Fibroblast of lung (primary cell): ENCODE measurements at regions not wholly inside any gene's neighbourhood (a gene's known extent, or its start where the extent isn't known, plus 50 kb on each side); places are given as distances from the start of the nearest gene placed in this dataset.

Experiments
- DNase-seq, 2 donors: peaks; one replicate each; pipeline versions ENCODE4 v3.0.0 to v3.0.0-alpha.2; 2010; ENCODE audit warnings: low read depth in 2 of 2
- H2AFZ ChIP-seq: 2 replicates; pipeline ENCODE4 v1.5.1; 2012; ENCODE audit warnings: low read length, control low read depth, inconsistent platforms
- H3K27ac ChIP-seq: 2 replicates; pipeline ENCODE4 v1.5.1; 2011; ENCODE audit warnings: low read length, control low read depth; ENCODE audit not compliant: insufficient read depth
- H3K27me3 ChIP-seq: 2 replicates; pipeline ENCODE4 v1.5.1; 2011; ENCODE audit warnings: mild to moderate bottlenecking, low read length; ENCODE audit not compliant: control insufficient read depth, insufficient read depth
- H3K36me3 ChIP-seq: 2 replicates; pipeline ENCODE4 v1.5.1; 2011; ENCODE audit warnings: low read length; ENCODE audit not compliant: control insufficient read depth, insufficient read depth
- H3K4me1 ChIP-seq: 2 replicates; pipeline ENCODE4 v1.5.1; 2011; ENCODE audit warnings: low read length; ENCODE audit not compliant: control insufficient read depth, insufficient read depth; ENCODE audit errors: extremely low read depth
- H3K4me2 ChIP-seq: 2 replicates; pipeline ENCODE4 v1.5.1; 2011; ENCODE audit warnings: low read length, control low read depth; ENCODE audit not compliant: insufficient read depth; ENCODE audit errors: extremely low read depth
- H3K4me3 ChIP-seq, 4 experiments: fragments of 200-600 bp in 1 of 4; sonication (generic) in 1 of 4; replicated peaks in 1 of 4; 2 replicates each; pipeline ENCODE4 v1.5.1; 2011 to 2016; ENCODE audit warnings: low read length in 4 of 4, low read depth in 3 of 4, mild to moderate bottlenecking in 3 of 4, control low read depth in 2 of 4, inconsistent platforms in 1 of 4, mixed read lengths in 1 of 4; ENCODE audit not compliant: insufficient read depth in 1 of 4; ENCODE audit errors: control extremely low read depth in 1 of 4
- H3K79me2 ChIP-seq: 2 replicates; pipeline ENCODE4 v1.5.1; 2012; ENCODE audit warnings: mild to moderate bottlenecking, low read length, inconsistent platforms; ENCODE audit not compliant: control insufficient read depth, insufficient read depth
- H3K9ac ChIP-seq: 2 replicates; pipeline ENCODE4 v1.5.1; 2011; ENCODE audit warnings: mild to moderate bottlenecking, low read length, control low read depth; ENCODE audit not compliant: insufficient read depth
- H3K9me3 ChIP-seq: 2 replicates; pipeline ENCODE4 v1.5.1; 2012; ENCODE audit warnings: low read depth, low read length; ENCODE audit not compliant: control insufficient read depth, insufficient read depth
- H4K20me1 ChIP-seq: 2 replicates; pipeline ENCODE4 v1.5.1; 2011; ENCODE audit warnings: low read length; ENCODE audit not compliant: control insufficient read depth, insufficient read depth; ENCODE audit errors: extremely low read depth
- EZH2 ChIP-seq: IDR thresholded peaks from 2 replicates; pipeline ENCODE4 v1.5.1; 2012; ENCODE audit warnings: low read length, control low read depth, mild to moderate bottlenecking; ENCODE audit errors: missing control alignments
- TF ChIP-seq, protein P1 (sequence below), 2 donors: IDR thresholded peaks in 1 of 2; conservative IDR thresholded peaks in 1 of 2; 1 replicate in 1 of 2; 2 replicates in 1 of 2; pipeline ENCODE4 v1.5.1; 2011 to 2012; ENCODE audit warnings: low read length in 2 of 2, control low read depth in 1 of 2, inconsistent platforms in 1 of 2, low read depth in 1 of 2, mild to moderate bottlenecking in 1 of 2

DNA sequence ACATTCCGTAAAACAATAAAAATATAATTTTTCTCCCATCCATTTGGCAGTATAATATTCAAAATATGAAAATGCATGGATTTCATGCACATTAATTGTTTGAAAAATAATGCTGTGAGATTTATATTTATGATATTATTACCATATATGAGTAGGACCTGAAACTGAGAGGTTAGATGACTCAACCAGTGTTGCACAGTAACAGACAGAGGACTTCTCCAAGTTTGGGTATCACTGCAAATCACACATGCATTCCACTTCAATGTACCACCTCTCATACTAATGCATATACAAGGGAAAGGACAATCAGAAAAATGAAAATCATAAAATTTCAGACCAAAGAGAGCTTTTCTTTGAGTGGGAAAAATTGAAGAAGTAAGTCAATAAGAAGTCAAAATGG is 269.5 kb downstream of the SOCS6 start:
- H3K9ac ChIP-seq: no peak overlapping the region

DNA sequence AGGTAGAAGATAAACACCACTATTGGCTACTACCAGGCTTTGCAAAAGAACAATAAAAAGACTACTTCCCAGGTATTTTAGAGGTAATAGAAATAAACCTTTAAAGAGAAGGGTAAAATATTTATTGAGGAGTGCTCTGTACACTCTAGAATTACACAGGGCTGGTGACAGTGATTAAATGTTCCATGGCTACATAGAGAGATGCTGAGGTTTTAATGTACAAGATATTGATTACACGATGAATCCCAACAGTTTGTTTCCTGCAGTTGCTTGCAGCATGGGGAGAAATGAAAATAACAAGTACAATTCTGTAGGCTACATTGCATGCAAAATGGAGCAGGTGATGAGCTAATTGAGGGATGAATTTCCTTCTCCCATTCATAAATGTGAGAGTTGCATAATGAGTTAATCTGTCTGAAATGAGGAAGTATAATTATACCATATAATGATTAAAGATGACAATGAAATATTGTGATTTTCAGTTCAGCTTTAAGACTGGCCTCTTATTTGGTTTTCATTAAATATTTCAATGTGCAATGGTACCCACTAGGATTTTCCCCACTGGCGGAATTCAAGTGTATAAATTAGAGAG is 266.1 kb downstream of the SOCS6 start:
- H3K27ac ChIP-seq: no peak overlapping the region
- no peak overlapping the region for H2AFZ ChIP-seq
- TF ChIP-seq, protein P1, sequence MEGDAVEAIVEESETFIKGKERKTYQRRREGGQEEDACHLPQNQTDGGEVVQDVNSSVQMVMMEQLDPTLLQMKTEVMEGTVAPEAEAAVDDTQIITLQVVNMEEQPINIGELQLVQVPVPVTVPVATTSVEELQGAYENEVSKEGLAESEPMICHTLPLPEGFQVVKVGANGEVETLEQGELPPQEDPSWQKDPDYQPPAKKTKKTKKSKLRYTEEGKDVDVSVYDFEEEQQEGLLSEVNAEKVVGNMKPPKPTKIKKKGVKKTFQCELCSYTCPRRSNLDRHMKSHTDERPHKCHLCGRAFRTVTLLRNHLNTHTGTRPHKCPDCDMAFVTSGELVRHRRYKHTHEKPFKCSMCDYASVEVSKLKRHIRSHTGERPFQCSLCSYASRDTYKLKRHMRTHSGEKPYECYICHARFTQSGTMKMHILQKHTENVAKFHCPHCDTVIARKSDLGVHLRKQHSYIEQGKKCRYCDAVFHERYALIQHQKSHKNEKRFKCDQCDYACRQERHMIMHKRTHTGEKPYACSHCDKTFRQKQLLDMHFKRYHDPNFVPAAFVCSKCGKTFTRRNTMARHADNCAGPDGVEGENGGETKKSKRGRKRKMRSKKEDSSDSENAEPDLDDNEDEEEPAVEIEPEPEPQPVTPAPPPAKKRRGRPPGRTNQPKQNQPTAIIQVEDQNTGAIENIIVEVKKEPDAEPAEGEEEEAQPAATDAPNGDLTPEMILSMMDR (conservative IDR thresholded peaks at IDR 0.05 in 1 of 2, IDR thresholded peaks at IDR 0.05 in 1 of 2; ENCODE audit: low read depth in 1 of 2, low read length in 2 of 2): no peak
- TF ChIP-seq EZH2: no peak
- no peaks in the 10 kb centered on the region for H3K36me3 ChIP-seq
- no peaks in the 10 kb centered on the region for H3K27me3 ChIP-seq
- DNase-seq: no peak
- H3K79me2 ChIP-seq: no peaks in the 10 kb centered on the region
- no peaks in the 10 kb centered on the region for H3K9me3 ChIP-seq
- no peak overlapping the region for H3K4me3 ChIP-seq
- no peak overlapping the region for H3K9ac ChIP-seq
- H4K20me1 ChIP-seq: no peaks in the 10 kb centered on the region
- no peak overlapping the region for H3K4me2 ChIP-seq
- H3K4me1 ChIP-seq: no peaks in the 10 kb centered on the region

More for the DNA sequence above, 269.5 kb downstream of the SOCS6 start:
- TF ChIP-seq, protein P1 (conservative IDR thresholded peaks at IDR 0.05 in 1 of 2, IDR thresholded peaks at IDR 0.05 in 1 of 2; ENCODE audit: low read depth in 1 of 2, low read length in 2 of 2): no peak
- Histone ChIP-seq H3K79me2 (no peaks in the 10 kb centered on the region), H3K36me3 (no peaks in the 10 kb centered on the region), H3K4me2 (no peak overlapping the region), H3K27ac (no peak overlapping the region), H3K9me3 (no peaks in the 10 kb centered on the region), H3K4me1 (no peaks in the 10 kb centered on the region), H2AFZ (no peak overlapping the region), H4K20me1 (no peaks in the 10 kb centered on the region), H3K27me3 (no peaks in the 10 kb centered on the region), H3K4me3 (no peak overlapping the region)
- DNase-seq: no peak

DNA sequence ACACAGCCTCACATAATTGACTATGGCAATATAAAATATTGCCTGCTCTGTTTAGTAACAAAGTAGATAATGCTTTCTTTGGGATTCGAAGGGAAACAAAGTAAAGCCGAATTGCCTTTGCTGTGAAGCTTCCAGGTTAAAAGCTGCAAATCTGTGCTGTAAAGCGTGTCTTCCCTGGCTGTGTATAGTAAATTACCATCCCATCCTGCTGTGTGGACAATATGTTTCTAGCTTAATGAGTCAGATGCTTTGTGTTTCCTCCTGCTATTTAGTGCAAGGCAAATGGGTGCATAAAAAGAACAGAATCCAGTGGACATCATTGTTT is 265.1 kb downstream of the SOCS6 start:
- no peak overlapping the region for H3K27ac ChIP-seq
- no peak overlapping the region for H3K4me2 ChIP-seq
- no peaks in the 10 kb centered on the region for H3K9me3 ChIP-seq
- no peaks in the 10 kb centered on the region for H3K4me1 ChIP-seq
- H4K20me1 ChIP-seq: no peaks in the 10 kb centered on the region
- TF ChIP-seq EZH2: no peak
- TF ChIP-seq, protein P1 (conservative IDR thresholded peaks at IDR 0.05 in 1 of 2, IDR thresholded peaks at IDR 0.05 in 1 of 2; ENCODE audit: low read depth in 1 of 2, low read length in 2 of 2): no peak
- no peaks in the 10 kb centered on the region for H3K36me3 ChIP-seq
- H3K79me2 ChIP-seq: no peaks in the 10 kb centered on the region
- no peak for DNase-seq
- H3K4me3 ChIP-seq: no peak overlapping the region
- no peak overlapping the region for H3K9ac ChIP-seq
- no peak overlapping the region for H2AFZ ChIP-seq
- no peaks in the 10 kb centered on the region for H3K27me3 ChIP-seq
